Sigmoid colon (tissue), 6 donors: ENCODE measurements at regions not wholly inside any gene's neighbourhood (a gene's known extent, or its start where the extent isn't known, plus 50 kb on each side); places are given as distances from the start of the nearest gene placed in this dataset.

ENCODE experiments used
- DNase-seq: peaks from one replicate; pipeline ENCODE4 v3.0.0-alpha.2; 2019
- H3K27ac ChIP-seq, 4 donors: fragments of 200-600 bp; sonication (generic); one replicate each; pipeline ENCODE4 v1.5.1; 2016 to 2019; ENCODE audit warnings: mild to moderate bottlenecking in 1 of 4
- H3K27me3 ChIP-seq, 3 donors: fragments of 200-600 bp; sonication (generic); one replicate each; pipeline ENCODE4 v1.5.1; 2019; ENCODE audit warnings: mild to moderate bottlenecking in 1 of 3
- H3K36me3 ChIP-seq, 4 donors: fragments of 200-600 bp; sonication (generic); one replicate each; pipeline ENCODE4 v1.5.1; 2016 to 2019
- H3K4me1 ChIP-seq, 4 donors: fragments of 200-600 bp; sonication (generic); one replicate each; pipeline ENCODE4 v1.5.1; 2017 to 2019
- H3K4me3 ChIP-seq, 4 donors: fragments of 200-600 bp; sonication (generic); one replicate each; pipeline ENCODE4 v1.5.1; 2017 to 2019; ENCODE audit warnings: mild to moderate bottlenecking in 2 of 4, moderate library complexity in 1 of 4
- H3K9me3 ChIP-seq, 4 donors: fragments of 200-600 bp in 3 of 4; sonication (generic) in 3 of 4; one replicate each; pipeline versions ENCODE4 v1.5.1 to v1.6.1; 2013 to 2019
- CTCF ChIP-seq, 4 experiments: fragments of 450-650 bp in 3 of 4; fragments of 200-600 bp in 1 of 4; IDR thresholded peaks; one replicate each; pipeline ENCODE4 v1.5.1; 2016 to 2019; ENCODE audit warnings: antibody characterized with exemption in 4 of 4, mild to moderate bottlenecking in 3 of 4, moderate library complexity in 2 of 4
- EP300 ChIP-seq, 4 donors: sonication (generic); formaldehyde crosslinking; IDR thresholded peaks; one replicate each; pipeline ENCODE4 v1.6.1; 2017; ENCODE audit warnings: antibody characterized with exemption in 4 of 4
- POLR2A ChIP-seq, 2 donors: fragments of 450-650 bp; IDR thresholded peaks; one replicate each; pipeline ENCODE4 v1.6.1; 2016; ENCODE audit warnings: antibody characterized with exemption in 2 of 2, mild to moderate bottlenecking in 2 of 2, moderate library complexity in 2 of 2
- POLR2AphosphoS5 ChIP-seq, 4 donors: sonication (generic); formaldehyde crosslinking; IDR thresholded peaks; one replicate each; pipeline ENCODE4 v1.6.1; 2017; ENCODE audit warnings: antibody characterized with exemption in 4 of 4
- WGBS, 2 donors: extraction: QIAGEN DNeasy Blood & Tissue Kit; methylation state at CpG; one replicate each; pipeline ENCODE4 v1.1.7; 2013; 5-methylcytosine and 5-hydroxymethylcytosine counted together
- intact Hi-C: fragments of 100-400 bp; cut with DNase I; formaldehyde crosslinking; loops from one replicate; pipeline ENCODE4 v1.15.1; 2023
- donor health status: healthy with polysubstance abuse.
- donor health status: healthy.

- no peak overlapping the region for H3K27ac ChIP-seq
- H3K4me3 ChIP-seq, result no peak overlapping the region
- no peak for DNase-seq
- TF ChIP-seq EP300 (IDR thresholded peaks at IDR 0.05), result no peak
- TF ChIP-seq CTCF (IDR thresholded peaks at IDR 0.05), result no peak
- TF ChIP-seq POLR2A (IDR thresholded peaks at IDR 0.05), result no peak
- no peak for TF ChIP-seq POLR2AphosphoS5 (IDR thresholded peaks at IDR 0.05)
- no peaks in the 10 kb centered on the region for H3K36me3 ChIP-seq
- H3K27me3 ChIP-seq, result no peaks in the 10 kb centered on the region
- H3K4me1 ChIP-seq, result peaks cover 0 to 11% (median 6%) of the 10 kb centered on the region in 4 donors
- 89 to 90% methylated on average over 11 of the region's 11 CpGs for WGBS, 2 donors
- intact Hi-C loops, result no loop called here
- H3K9me3 ChIP-seq, result no peaks in the 10 kb centered on the region
These were observed 302.6 kb upstream of the LYZL1 start for GRCh38 chr10:28986117-28986792.

GRCh38 chr10:28986856-28987255 is 302.0 kb upstream of the LYZL1 start:
- no peaks in the 10 kb centered on the region for H3K27me3 ChIP-seq
- H3K4me3 ChIP-seq, result no peak overlapping the region
- intact Hi-C loops, result no loop called here
- DNase-seq, result no peak
- H3K27ac ChIP-seq, result no peak overlapping the region
- WGBS, 2 donors, result 81 to 92% methylated on average over 3 of the region's 3 CpGs
- TF ChIP-seq EP300 (IDR thresholded peaks at IDR 0.05), result no peak
- no peak for TF ChIP-seq CTCF (IDR thresholded peaks at IDR 0.05)
- no peak for TF ChIP-seq POLR2A (IDR thresholded peaks at IDR 0.05)
- no peaks in the 10 kb centered on the region for H3K9me3 ChIP-seq
- peaks cover 0 to 17% (median 11%) of the 10 kb centered on the region in 4 donors for H3K4me1 ChIP-seq
- H3K36me3 ChIP-seq, result no peaks in the 10 kb centered on the region

GRCh38 chr10:28987555-28988320 is 301.1 kb upstream of the LYZL1 start:
- intact Hi-C loops, result no loop called here
- DNase-seq, result no peak
- Histone ChIP-seq H3K27me3 (no peaks in the 10 kb centered on the region), H3K36me3 (no peaks in the 10 kb centered on the region), H3K9me3 (no peaks in the 10 kb centered on the region), H3K4me3 (no peak overlapping the region), H3K4me1 (peaks cover 0 to 19% (median 13%) of the 10 kb centered on the region in 4 donors), H3K27ac (no peak overlapping the region)
- TF ChIP-seq POLR2A (IDR thresholded peaks at IDR 0.05), result no peak
- TF ChIP-seq POLR2AphosphoS5 (IDR thresholded peaks at IDR 0.05), result no peak
- TF ChIP-seq CTCF (IDR thresholded peaks at IDR 0.05), result no peak
- TF ChIP-seq EP300 (IDR thresholded peaks at IDR 0.05), result no peak
- 79 to 84% methylated on average over 14 of the region's 14 CpGs for WGBS, 2 donors

GRCh38 chr10:28988980-28989379 is 299.9 kb upstream of the LYZL1 start:
- no peak overlapping the region for H3K27ac ChIP-seq
- no peak overlapping the region for H3K4me3 ChIP-seq
- no peaks in the 10 kb centered on the region for H3K27me3 ChIP-seq
- WGBS, 2 donors, result 89 to 95% methylated on average over 6 of the region's 6 CpGs
- peaks cover 0 to 19% (median 13%) of the 10 kb centered on the region in 4 donors for H3K4me1 ChIP-seq
- no peak for TF ChIP-seq EP300 (IDR thresholded peaks at IDR 0.05)
- no peak for TF ChIP-seq POLR2AphosphoS5 (IDR thresholded peaks at IDR 0.05)
- TF ChIP-seq CTCF (IDR thresholded peaks at IDR 0.05), result no peak
- TF ChIP-seq POLR2A (IDR thresholded peaks at IDR 0.05), result no peak
- H3K36me3 ChIP-seq, result no peaks in the 10 kb centered on the region
- no peak for DNase-seq
- no peaks in the 10 kb centered on the region for H3K9me3 ChIP-seq
- intact Hi-C loops, result no loop called here
